Gastrocnemius medialis (tissue), 4 donors: ENCODE measurements at regions not wholly inside any gene's neighbourhood (a gene's known extent, or its start where the extent isn't known, plus 50 kb on each side); places are given as distances from the start of the nearest gene placed in this dataset.

Source experiments
- CTCF ChIP-seq, 5 experiments: fragments of 450-650 bp in 3 of 5; fragments of 200-600 bp in 2 of 5; sonication (generic) in 2 of 5; IDR thresholded peaks in 4 of 5; conservative IDR thresholded peaks in 1 of 5; 1 replicate in 4 of 5; 2 replicates in 1 of 5; pipeline ENCODE4 v1.5.1; 2016 to 2019; ENCODE audit warnings: antibody characterized with exemption in 5 of 5, mild to moderate bottlenecking in 3 of 5, moderate library complexity in 3 of 5
- POLR2A ChIP-seq, 2 donors: fragments of 450-650 bp; IDR thresholded peaks; one replicate each; pipeline ENCODE4 v1.6.1; 2017; ENCODE audit warnings: antibody characterized with exemption in 2 of 2, mild to moderate bottlenecking in 2 of 2, moderate library complexity in 2 of 2

- TF ChIP-seq POLR2A (IDR thresholded peaks at IDR 0.05) = no peak
- no peak for TF ChIP-seq CTCF (IDR thresholded peaks at IDR 0.05 in 4 of 5, conservative IDR thresholded peaks at IDR 0.05 in 1 of 5)
Measured at GRCh38 chr15:81966631-81967030, 79.2 kb downstream of the MEX3B start.
